ENCODE measurements at regions not wholly inside any gene's neighbourhood (a gene's known extent, or its start where the extent isn't known, plus 50 kb on each side); places are given as distances from the start of the nearest gene placed in this dataset.

DNA sequence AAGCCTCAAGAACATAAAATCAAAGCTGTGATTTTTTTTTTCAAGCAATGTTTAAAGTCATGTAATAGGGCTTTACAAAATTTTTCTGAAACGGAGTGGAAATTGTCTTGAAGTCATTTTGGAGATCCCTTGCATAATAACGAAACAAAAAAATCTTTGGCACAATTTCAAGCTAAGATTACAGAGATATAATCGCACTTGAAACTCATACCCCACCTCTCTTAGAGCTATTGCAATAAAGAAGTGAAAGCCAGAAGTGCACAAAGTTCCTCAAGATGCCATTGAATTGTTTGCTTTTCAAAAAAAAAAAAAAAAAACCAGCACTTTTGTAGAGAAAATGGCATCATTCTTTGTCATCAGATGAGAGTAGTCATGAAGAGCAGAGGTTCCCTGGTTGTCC is 152.3 kb downstream of the PAX3 start:
- no peak for DNase-seq (ENCODE audit: low read depth)

DNA sequence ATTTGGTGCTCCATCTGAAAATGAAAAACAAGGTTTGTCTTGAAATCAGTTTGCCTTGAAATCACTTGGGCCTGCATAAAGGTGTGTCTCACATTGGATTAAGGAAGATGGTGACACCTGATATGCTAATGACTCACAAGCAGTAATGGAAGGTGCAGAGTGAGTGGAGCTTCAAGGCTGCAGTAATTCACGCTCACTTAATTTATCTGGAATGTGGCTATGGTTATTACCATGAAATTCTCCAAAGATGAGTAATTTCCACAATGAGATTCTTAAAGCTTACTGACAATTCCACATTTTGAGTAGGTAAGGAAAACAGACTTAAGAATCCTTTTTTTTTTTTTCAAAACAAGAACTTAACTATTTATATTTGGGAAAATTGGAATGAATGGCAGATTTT is 156.8 kb downstream of the PAX3 start:
- DNase-seq (ENCODE audit: low read depth): peak; percentile 39

DNA sequence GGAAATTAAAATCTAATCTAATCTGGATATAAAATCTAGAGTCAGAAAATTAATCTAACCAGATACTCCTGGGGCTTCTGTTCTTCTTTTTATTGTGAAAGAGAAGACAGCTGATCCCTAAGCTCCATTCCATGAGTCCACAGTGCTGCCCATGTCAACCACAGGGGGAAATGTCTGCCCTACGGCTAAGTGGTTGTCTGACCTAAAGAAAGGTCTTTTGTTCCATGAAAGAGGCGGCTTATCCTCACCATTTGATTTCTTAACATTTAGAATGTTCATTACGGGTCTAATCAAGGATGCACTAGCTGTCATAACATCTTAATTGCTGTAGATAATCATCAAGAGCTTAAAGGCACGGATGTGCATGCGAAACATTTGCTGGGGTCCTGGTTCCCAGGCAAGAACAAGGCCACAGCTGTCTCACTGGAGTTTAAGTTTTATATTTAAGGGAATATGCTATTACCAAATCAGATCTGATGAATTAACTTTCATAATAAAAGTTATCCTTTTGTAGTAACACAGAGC is 162.6 kb downstream of the PAX3 start:
- DNase-seq (ENCODE audit: low read depth): no peak

DNA sequence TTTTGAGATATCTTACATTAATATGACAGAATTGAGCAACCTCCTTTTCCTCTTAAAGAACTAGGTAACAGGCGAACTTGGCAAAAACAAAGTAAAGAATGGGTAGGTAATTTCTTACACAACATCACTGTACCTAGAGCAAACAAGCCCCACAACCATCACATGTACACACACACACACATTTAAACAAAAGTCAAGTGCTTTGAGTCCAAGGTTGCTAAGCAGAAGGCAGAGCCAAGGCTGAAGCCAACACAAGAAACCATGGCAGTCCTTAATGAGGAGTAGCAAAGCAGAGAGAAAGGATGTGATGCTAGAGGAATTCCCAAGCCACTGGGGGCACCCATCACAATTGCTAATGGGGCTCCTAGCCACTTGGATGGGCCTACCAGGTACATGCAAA is 164.1 kb downstream of the PAX3 start:
- DNase-seq (ENCODE audit: low read depth): no peak

DNA sequence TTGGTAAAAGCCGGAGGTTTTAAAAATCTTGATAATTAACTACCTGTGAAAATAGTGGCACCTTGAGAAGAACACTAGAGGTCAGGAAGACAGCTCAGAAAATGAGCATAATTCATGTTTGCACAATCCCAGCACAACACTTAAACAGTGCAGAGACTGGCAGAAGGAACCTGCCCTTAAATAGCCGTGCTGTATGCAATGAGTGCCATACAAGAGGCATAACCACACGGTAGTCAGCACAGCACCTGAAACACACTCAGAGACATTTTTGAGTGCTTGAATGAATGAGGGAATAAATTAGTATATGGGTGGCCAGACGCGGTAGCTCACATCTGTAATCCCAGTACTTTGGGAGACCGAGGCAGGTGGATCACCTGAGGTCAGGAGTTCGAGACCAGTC is 164.9 kb downstream of the PAX3 start:
- DNase-seq (ENCODE audit: low read depth): no peak

DNA sequence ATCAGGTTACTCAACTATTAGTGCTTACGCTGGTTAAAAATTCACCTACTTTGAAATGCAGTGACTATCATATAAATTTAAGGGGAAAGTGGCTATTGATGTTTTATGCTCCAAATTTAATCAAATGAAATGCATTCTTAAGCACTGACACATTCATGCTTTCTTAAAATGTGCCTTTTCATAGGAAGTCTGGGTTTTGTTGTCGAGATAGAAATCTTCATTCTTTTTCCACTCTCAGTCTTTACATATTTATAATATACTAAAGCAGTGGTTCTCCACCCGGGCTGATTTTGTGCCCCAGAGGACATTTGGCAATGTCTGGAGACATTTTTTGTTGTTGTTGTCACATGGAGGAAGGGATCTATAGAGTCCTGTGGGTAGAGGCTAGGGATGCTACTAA is 167.9 kb downstream of the PAX3 start:
- DNase-seq (ENCODE audit: low read depth): no peak

DNA sequence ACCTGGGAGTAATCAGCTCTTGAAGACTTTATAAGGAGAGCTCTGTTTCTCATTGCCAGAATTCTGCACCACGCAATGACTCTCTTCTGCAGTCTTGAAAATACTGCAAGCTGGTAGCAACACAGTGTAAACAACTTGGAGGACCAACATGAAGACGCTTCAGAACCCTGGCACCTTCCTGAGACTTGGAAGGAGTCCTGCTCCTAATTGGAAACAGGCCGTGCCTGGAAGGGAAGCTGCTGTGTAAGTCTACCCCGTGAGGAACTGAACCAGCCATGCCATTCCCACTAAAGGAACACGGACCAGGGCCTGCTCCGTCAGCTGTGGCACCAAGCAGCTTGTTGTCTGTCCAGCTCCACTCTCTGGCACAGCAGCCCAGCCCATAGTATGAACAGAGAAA is 171.1 kb downstream of the PAX3 start:
- no peak for DNase-seq (ENCODE audit: low read depth)

DNA sequence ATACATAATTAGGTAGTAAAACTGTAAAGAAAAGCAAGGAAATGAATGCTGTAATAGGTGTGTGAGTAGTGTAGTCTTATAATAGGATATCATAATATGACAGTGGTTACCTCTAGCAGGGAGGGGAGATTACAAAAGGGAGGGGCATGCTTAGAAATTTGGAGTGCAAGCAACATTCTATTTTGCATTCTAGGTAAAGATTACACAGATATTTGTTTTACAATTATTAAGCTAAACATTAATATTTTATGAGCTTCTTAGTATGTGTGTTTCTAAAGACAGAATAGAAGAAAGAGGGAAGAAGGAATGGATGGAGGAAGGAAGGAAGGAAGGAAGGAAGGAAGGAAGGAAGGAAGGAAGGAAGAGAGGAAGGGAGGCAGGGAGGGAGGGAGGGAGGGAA is 177.9 kb downstream of the PAX3 start:
- DNase-seq (ENCODE audit: low read depth): no peak

DNA sequence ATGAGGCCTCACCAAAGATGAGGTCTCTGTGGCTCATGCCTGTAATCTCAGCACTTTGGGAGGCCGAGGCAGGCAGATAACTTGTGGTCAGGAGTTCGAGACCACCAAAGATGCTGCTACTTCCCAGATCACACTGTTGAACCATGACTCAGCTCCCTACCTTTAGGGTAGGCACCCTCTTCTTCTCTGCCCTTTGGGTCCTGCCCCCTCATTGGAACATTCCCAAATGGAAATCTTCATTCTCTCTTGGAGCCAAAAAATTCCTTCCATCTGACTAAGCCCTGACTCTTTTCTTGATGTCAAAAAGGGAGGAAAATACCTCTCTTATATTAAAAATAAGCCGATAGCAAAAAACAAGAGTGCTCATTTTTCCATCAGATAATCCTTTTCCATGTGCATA is 183.5 kb downstream of the PAX3 start:
- no peak for DNase-seq (ENCODE audit: low read depth)

DNA sequence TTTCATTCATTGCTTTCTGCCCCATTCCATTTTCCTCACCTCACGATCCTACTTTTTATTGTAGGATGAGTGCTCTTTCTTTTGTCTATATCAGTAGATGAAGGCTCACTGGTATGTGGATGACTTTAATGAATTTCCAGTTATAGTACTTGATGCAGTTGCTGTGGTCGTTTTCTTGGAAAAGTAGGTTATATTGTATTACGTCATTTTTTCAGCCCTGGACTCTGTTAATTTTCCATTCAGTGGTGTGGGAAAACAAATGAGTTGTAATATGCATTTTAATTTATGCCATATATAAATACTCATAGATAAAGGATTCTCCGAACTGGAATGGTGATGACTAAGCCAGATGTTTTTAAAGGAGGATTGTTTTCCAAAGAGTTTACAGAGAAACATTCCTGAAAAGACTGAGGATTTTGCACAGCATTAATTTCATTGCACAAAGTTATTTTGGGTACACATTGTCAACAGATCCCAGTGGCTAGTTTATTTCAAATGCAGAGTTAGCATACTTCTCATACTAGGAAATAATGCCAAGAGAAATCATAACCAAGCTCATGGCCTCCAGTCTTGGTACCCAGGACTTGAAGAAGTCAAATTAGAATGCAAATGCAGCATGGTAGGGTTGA is 189.7 kb downstream of the PAX3 start:
- no peak for DNase-seq (ENCODE audit: low read depth)

DNA sequence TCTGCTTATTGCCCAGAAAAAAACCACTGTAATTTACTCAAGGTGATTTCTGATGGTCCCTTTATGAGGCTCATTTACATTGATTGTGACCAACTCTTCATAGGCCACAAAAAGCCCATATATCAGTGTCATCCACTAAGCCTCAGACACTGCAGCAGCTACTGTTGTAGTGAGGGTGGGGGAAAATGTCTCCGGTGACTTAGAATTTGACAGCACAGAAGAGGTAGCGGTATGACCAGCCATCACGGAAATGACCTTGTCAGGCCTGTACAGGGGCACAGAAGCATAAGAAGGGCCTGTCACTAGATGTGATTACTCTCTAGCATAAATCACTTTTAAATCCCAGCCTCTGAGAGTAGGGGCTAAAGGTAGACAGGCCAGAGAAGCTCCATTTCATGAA is 190.3 kb downstream of the PAX3 start:
- DNase-seq (ENCODE audit: low read depth): no peak

DNA sequence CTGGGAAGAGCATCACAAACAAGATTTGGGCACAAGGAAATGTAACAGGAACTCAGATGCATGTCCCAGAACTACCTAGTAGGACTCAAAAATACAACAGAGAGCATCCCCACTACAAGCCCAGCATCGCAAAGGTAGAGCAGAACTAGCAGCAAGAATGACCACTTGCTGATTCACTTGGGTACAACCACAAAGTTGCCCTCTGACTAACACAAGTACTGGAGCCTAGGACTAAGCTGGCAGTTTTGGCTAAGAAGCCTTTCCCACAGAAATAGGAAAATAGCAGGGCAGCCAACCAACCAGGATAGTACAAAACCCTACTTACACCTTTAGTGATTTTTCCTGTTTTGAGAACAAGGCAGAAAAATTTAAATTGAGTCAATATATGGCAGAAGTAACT is 193.8 kb downstream of the PAX3 start:
- DNase-seq (ENCODE audit: low read depth): peak; percentile 43

DNA sequence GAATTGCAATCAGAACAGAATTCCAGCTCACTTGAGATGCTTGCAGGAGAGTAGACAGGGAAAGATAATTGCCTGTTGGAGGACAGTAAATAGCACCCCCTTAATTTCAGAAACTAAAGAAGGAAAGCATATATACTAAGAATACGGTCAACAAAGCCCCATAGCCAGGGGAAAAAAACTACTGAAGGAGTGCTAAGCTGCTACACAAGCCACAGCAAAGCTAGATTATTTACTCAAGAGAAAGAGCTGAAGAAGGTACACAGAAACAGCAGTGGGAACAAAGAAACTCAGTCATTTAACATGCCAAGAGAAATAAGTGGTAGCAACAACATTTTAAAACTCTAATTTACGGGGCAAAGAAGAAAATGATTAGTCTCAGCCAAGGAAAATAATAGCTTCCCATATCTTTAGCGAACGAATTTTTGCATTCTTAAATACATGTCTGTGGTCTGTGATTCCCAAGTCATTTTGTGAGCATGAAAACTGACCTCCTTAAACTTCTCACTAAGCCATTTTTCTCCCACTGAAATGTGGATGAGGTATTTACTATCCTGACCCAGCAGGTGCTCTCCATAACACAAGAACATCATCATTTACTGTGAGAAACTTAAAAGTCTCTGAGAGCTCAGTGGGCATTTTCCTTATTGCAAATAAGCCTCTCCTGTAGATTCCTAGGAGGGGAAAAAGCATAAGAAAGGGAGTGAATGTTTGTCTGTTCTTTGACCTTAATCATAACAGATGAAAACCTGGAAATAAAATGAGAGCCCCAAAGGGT is 196.0 kb downstream of the PAX3 start:
- no peak for DNase-seq (ENCODE audit: low read depth)

DNA sequence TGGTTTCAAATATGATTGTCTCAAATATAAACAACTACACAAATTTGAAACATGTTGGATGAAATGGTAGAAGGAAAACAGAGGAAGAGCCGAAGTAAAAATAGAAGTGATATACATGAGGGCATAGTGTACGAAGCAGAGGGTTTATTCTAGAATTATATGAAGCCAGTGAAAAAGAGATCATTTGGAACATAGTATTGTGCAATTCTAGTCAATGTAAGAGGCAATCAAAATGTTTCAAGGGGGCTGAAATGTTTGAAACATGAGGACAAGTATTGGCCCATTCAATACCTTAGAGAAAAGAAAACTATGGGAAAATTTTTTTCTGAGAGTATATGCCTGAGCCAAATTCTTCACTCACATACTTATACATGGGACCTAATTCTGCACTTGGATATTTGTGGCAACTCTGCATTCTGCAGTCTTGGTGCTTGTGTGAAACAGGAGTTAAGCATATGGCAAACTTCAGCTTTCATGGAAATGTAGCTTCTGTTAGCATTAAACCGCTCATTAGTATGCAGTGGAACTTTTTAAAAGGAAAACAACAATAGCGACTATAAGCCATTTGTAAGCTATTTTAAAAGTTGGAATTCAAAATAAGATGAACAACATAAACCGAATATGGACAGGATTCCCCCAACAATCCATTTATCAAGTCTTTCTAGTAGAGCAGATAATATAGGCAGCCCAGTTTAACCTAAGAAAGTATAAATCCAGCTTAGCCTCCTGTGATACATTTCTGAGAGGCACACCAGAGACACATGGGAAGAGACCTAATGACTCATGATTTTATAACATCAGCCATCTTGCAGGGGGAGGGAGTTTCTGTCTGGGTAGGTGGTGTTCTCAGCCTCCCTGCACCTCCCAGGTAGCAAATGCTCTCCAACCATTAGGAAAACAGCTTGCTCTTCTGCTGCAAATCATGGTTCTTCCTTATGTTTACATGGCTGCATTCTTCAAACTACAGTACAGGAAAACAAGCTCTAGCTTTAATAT is 197.8 kb downstream of the PAX3 start:
- DNase-seq (ENCODE audit: low read depth): no peak

DNA sequence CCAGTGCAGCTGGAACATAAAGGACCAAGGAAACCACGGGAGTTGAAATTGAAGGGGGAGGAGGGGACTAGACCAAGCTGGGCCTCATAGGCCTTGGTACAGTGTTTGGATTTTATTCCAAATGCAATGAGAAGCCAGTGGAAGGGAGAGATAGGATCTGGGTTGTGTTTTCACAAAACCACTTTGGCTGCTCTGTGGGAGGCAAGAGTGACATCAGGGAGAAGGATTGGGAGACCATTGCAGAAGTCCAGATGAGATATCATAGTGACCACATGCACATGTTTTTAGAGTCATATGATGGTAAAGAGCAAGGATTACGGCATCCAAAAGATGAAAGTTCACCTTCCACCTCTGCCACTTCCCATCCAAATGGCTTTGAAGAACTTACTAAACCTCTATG is 210.2 kb downstream of the PAX3 start:
- no peak for DNase-seq (ENCODE audit: low read depth)

DNA sequence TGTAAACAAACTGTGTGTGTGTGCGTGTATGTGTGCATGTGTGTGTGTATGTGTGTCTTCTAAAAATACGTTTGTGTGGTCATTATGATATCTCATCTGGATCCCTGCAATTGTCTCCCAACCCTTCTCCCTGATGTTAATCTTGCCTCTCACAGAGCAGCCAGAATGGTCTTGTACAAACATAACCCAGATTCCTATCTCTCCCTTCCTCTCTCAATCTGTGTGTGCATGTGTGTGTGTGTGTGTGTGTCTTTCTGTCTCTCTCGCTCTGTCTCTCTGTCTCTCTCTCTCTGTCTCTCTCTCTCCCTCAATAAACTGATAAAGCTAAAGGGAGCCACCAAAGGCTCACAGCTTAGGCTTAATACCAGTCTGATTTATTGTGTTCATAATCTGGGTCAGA is 210.8 kb downstream of the PAX3 start:
- DNase-seq (ENCODE audit: low read depth): no peak

DNA sequence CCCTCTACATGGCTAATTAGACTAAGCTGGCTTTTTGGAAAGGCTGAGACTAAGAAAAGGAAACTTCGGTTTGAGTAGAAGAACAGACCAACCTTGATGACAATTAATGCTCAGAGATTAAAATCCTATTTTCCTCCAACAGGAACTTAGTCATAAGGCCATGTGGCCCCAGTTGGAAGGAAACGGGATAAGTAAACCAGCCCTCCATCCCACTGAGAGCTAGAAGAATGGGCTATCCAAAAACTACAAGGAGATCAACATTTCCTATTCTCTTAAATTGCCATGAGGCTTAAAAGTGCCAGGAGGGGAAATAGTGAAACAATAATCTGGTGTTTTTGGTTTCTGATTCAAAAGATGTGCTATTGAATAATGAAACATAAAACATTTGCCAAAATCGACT is 216.6 kb downstream of the PAX3 start:
- no peak for DNase-seq (ENCODE audit: low read depth)

DNA sequence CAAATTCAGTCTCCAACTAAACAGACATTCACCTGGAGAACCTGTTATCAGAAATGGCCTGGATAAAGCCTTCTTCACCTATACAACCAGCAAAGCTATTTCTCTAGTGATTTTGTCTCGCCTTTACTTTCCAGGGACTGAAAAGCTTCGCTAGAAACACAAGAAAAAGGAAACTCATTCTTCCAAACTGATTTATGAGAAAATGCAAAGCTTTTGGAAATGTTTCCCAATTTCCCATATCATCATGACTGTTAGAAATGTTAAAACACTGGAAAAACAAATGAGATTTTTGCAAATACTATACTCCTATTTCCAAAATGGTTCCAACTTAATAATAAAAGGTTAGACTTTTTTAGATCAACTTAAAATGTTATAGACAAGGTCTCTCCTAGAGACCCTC is 218.7 kb downstream of the PAX3 start:
- DNase-seq (ENCODE audit: low read depth): no peak

DNA sequence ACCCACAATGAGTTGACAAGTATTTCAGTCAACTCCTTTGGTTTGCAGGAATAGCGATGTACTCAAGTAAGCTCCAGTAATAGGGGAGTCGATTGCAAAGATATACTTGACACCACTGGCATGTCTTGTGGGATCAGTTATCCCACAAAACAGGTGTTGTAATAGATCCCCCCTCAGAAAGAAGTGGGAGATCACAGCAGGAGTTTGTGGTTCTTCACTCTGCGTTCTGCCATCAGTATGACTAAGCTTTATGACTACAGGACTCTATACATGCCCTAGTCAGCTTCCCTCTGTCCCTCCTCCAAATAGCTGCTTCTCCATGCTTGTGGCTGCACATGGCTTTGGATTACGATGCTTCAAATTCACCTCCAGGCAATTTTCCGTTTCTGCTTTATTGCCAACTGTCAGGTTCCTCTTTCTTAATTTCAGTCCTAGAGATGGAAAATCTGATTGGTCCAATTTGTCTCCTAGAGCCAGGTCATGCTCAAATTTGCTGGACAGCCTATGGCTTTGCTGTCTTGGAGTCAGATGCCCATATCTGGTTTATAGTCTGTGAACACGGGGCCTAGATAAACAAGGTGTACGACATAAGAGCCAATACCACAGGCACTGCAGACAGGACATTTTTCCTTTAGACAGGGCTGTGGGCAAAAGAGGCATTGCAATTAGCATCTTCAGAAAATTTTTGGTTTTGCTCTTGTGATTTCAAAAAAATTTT is 221.7 kb downstream of the PAX3 start:
- peak; percentile 89 for DNase-seq (ENCODE audit: low read depth)

DNA sequence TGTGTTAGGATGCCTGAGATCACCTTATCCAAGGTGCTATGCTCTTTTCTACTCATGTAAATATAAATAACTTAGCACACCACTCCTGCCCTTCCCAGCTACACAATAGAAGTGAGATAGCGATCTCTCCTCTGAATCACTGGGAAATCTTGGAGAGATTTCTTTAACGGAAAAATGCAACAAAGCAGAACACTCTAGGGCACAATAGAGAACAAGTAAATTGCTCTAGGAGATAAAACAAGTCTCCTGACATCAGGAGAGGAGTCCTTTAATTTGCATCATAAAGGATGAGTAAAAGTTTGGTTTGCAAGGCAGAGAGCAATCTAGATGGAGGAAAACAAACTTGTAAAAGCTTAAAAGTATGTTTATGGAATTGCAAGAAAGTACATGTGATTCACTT is 224.1 kb downstream of the PAX3 start:
- no peak for DNase-seq (ENCODE audit: low read depth)

DNA sequence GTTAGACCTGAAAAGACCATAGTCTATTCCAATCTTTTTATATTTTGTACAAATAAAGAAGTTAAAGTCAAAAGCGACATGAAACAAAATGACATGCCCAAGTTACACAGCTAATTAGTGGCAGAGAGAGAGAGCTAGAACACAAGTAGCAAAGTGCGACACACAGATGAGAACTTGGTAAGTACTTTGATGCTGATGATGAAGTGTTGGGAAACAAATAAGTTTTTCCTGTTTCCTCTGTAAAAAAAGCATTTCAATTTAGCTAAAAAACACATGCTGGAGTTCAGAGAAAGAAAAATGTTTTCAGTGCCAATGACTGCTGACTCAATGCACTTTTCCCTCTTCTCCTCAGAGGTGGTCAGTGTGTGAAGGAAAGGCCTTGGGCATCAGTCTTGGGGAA is 226.9 kb downstream of the PAX3 start:
- no peak for DNase-seq (ENCODE audit: low read depth)

DNA sequence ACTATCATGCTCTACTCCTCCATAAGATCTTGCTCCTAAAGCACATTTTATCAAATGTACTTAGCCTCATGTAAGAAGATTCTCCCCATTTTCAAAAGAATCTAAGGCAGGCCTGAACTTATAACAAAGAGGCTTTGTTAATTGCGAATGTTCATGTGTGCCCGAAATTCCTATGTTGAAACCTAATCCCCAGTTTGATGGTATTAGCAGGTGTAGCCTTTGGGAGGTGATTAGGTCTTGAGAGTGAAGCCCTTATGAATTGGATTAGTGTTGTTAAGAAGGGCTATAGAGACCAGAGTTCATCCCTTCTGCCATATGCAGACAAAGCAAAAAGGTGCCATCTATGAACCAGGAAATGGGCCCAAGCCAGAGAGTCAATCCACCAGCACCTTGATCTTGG is 234.5 kb downstream of the PAX3 start:
- no peak for DNase-seq (ENCODE audit: low read depth)
